Left ventricle myocardium superior (tissue), 1 donor: ENCODE measurements at regions not wholly inside any gene's neighbourhood (a gene's known extent, or its start where the extent isn't known, plus 50 kb on each side); places are given as distances from the start of the nearest gene placed in this dataset.

Experiments used
- ATAC-seq: fragments of 200-7000 bp; cut with Tn5 transposase; one replicate; pipeline ENCODE4 v1.9.1; 2020; ENCODE audit warnings: mild to moderate bottlenecking, moderate library complexity
- DNase-seq: peaks from one replicate; pipeline ENCODE4 v3.0.0-alpha.2; 2020
- intact Hi-C: fragments of 100-400 bp; cut with micrococcal nuclease; formaldehyde crosslinking; loops from one replicate; pipeline ENCODE4 v1.11.0; 2022
- donor health status: DM: no; HTN: yes; CAD: no; lungs with severe emphysema.

DNA sequence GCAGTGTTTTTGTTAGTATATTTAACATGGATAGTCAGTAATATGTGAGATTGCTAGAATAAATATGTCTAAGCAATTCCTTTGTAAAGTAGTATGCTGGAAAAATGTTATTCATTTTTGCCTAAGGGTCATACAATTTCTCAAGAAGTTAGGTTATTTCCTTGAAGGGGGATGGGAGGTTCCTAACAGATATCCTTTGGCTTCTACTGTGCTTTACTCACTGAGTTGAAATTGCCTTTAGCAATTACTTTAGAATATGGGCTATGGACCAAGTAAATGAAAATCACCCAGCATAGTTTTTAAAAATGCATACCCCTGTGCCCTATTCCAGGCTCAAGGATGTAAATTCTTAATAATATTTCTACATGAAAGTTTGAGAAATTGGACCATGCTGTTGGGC, 1386.4 kb upstream of the SLC39A10 start:
- DNase-seq: no peak
- ATAC-seq: no peak
- intact Hi-C loops: no loop called here

DNA sequence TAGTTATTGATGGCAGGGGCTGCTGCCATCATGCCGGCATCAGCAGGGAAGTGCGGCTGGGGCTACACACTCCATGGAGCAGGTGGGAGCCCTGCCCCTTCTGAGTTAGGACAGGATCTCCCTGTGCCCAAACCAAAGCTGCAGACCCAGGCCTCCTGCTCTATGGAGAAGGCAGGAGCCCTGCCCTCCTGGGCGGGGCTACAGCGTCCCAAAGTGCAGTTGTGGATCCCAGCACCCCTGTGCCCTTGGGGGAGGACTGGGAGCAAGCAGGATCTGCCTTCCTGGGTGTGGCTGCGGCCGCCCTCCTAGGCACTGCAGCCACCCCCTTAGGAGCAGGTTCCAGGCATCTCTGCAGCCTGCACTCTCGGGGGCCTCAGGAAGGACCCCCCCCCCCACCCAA, 1392.4 kb upstream of the SLC39A10 start:
- no peak for ATAC-seq
- intact Hi-C loops: no loop called here

DNA sequence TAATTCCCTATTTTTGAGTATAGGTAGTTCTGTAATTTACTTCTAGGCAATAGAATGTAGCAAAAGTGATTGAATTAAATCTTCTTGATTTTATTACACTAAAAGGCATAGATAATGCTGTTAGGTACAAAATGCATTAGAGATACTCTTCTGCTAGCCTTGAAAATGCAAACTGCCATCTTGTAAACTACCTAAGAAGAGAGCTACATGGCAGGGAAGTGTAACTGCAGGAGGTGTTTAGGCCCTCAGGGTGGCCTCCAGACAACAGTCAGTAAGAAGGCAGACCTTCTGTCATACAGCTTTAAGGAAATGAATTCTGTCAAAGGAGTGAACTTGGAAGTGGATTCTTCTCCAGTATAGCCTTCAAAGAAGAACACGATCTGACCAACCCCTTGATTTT, 1396.8 kb upstream of the SLC39A10 start:
- intact Hi-C loops: no loop called here
- DNase-seq: no peak
- no peak for ATAC-seq

More for the DNA sequence above, 1392.4 kb upstream of the SLC39A10 start:
- no peak for DNase-seq

GRCh38 chr2:194257095-194257494, 1399.9 kb upstream of the SLC39A10 start:
- intact Hi-C loops: no loop called here
- DNase-seq: no peak
- ATAC-seq: no peak

GRCh38 chr2:194253528-194254259, 1403.3 kb upstream of the SLC39A10 start:
- no peak for DNase-seq
- ATAC-seq: no peak
- intact Hi-C loops: no loop called here

DNA sequence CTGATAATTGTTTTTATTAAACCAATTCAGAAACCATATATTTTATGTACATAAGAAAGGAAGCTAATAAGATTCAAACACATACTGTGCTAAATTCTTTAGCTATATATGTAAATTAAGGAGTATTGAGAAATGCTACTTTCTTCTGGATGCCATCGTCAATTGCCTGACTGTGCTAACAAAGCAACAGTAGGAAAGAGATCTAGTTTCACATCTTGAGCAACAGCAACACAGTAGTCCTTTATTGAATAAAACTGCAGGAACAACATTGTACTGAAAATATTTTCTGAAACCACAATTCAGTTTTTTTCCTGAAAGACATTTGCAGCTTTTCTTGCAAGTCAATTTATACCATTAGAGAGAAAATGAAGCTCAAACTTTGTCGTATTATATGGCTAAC, 1404.9 kb upstream of the SLC39A10 start:
- ATAC-seq (no peak), DNase-seq (no peak)
- intact Hi-C loops: no loop called here

DNA sequence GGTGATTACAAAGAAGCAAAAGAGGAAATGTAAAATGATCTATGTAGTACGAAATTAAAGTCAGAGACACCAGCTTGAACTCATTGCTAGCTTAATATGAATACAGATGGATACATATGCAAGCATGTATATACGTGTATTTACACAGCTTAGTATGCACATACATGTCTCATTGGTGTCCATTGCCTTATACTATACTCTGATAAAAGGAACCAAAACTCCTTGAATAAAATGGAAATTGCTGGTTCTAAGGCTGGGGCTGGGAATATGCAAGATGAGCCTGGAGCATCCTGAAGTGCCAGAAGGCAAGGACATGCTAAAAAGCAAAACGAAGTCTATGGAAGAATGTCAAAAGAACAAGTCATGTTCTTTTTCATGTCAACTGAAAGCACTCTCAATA, 1424.4 kb upstream of the SLC39A10 start:
- no peak for ATAC-seq
- DNase-seq: no peak
- intact Hi-C loops: no loop called here

- DNase-seq (no peak), ATAC-seq (no peak)
- intact Hi-C loops: no loop called here
These were observed 1433.8 kb upstream of the SLC39A10 start for GRCh38 chr2:194223218-194223617.

- intact Hi-C loops: no loop called here
- DNase-seq (no peak), ATAC-seq (no peak)
These were observed 1442.8 kb upstream of the SLC39A10 start for GRCh38 chr2:194214192-194214591.

DNA sequence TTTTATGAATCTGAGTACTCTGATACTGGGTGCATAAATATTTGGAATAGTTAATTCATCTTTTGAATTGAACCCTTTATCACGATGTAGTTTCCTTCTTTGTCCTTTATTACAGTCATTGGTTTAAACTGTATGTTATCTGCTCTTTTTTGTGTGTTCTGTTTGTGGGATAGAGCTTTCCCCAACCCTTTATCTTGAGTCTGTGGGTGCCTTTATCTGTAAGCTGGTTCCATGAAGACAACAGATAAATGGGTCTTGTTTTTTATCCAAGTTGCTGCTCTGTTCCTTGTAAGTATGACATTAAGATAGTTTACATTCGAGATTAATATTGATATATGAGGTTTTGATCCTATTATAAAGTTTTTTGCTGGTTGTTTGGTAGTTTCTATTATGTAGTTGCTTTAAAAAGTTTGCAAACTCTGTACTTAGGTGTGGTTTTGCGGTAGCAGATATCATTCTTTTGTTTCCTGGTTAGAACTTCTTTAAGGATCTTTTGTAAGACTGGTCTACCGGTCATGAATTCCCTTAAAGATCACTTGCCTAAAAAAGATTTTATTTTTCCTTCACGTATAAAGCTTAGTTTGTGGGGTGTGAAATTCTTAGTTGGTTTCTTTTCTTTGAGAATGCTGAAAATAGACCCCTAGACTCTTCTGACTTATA, 1451.3 kb upstream of the SLC39A10 start:
- ATAC-seq (no peak), DNase-seq (no peak)
- intact Hi-C loops: no loop called here

- DNase-seq (no peak), ATAC-seq (no peak)
- intact Hi-C loops: no loop called here
These were observed 1453.1 kb upstream of the SLC39A10 start for GRCh38 chr2:194203898-194204297.

- ATAC-seq: no peak
- intact Hi-C loops: no loop called here
- DNase-seq: no peak
These were observed 1474.1 kb upstream of the SLC39A10 start for GRCh38 chr2:194182888-194183287.

GRCh38 chr2:194176134-194176533, 1480.9 kb upstream of the SLC39A10 start:
- no peak for DNase-seq
- ATAC-seq: no peak
- intact Hi-C loops: no loop called here

DNA sequence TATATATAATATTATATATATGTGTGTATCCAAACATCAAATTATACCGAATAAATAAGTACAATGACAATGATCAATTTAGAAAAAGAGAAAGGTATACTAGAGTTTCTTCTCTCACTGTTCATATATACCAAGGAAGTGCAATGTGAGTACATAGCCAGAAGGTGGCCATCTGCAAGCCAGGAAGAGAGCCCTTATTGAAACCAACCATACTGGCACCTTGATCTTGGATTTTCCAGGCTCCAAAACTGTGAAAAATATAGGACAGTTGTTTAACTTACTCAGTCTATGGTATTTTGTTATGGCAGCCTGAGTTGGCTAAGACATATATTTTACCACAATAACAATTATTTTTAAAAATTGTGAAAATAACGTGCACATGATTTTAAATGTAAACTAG, 1490.2 kb upstream of the SLC39A10 start:
- DNase-seq (no peak), ATAC-seq (no peak)
- intact Hi-C loops: no loop called here

DNA sequence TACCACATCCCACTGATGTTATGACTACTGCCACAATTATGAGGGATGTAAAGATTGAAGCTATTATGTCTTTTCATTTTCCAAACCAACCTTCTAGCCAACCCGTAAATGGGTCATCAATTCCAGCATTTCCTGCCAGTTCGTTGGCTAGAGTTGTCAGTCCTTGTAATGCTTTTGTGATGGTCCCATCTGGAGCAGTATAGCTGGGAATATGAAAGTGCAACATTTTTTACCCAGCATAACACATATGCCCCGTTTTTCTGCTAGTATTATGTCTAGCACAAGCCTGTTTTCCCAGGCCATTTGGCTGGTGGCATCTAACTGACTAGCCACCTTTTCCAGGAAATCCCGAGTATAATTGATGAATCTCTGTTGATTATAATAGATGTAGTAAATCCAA, 1501.6 kb upstream of the SLC39A10 start:
- intact Hi-C loops: no loop called here
- ATAC-seq: no peak

DNA sequence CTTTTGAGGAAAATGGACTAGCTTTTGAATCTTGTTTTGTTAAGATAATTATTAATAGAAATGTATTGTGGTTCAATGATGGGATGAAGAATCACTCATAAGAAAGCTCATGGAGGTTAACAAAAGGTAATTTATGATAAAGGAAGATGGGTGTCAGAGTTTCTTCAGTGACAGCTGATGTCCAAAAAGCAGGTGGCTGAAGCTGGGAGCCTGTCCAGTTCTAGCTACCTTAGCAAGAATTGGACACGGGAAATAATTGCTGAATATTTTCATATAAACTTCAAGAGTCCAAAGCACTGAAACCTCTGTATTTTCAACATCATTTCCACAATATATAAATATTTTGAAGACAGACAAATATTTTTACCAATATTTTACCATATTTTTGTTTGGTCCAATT, 1505.8 kb upstream of the SLC39A10 start:
- DNase-seq: no peak
- intact Hi-C loops: no loop called here
- no peak for ATAC-seq

More for the DNA sequence above, 1501.6 kb upstream of the SLC39A10 start:
- no peak for DNase-seq

DNA sequence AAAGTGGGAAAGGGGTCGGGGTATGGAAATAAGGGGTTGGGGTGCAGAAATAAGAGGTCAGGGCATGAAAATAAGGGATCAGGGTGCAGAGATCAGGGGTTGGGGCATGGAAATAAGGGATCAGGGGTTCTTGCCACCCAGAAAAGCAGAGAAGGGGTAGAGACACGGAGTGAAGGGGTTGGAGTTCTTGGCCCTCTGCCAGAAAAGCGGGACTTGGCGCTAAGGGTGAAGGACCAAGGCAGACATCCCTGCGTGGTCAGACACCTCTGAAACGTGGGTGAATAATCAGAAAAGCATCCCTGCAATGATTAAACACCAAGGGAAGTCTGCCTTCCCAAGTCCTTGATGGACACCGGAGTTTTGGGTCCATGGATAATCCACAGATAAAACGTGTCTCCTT, 1521.6 kb upstream of the SLC39A10 start:
- DNase-seq (no peak), ATAC-seq (no peak)
- intact Hi-C loops: no loop called here

GRCh38 chr2:194128810-194129209, 1528.2 kb upstream of the SLC39A10 start:
- intact Hi-C loops: no loop called here
- DNase-seq (no peak), ATAC-seq (no peak)

DNA sequence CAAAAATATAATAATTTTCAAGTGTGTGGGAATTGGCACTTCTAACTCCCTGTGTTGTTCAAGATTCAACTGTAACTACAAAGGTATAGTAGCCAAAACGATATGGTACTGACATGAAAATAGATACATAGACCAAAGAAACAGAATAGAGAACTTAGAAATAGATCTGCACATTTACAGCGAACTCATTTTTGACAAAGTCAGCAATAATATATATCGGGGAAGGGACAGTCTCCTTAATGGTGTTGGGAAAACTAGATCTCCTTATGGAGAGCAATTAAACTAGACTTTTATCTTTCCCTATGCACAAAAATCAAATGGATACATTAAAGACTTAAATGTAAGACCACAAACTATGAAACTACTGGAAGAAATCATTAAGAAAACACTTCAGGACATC, 1530.6 kb upstream of the SLC39A10 start:
- ATAC-seq (no peak), DNase-seq (no peak)
- intact Hi-C loops: no loop called here

DNA sequence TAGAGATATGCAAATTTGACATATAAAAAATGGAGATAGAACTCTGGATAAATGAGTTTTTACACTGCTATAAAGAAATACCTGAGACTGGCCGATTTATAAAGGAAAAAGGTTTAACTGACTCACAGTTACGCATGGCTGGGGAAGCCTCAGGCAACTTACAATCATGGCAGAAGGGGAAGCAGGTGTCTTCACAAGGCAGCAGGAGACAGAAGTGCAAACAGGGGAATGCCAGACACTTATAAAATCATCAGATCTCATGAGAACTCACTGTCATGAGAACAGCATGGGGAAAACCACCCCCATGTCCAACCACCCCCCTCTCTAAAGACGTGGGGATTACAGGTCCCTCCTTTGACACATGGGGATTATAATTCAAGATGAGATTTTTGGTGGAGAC, 1540.2 kb upstream of the SLC39A10 start:
- DNase-seq: no peak
- intact Hi-C loops: no loop called here
- no peak for ATAC-seq

DNA sequence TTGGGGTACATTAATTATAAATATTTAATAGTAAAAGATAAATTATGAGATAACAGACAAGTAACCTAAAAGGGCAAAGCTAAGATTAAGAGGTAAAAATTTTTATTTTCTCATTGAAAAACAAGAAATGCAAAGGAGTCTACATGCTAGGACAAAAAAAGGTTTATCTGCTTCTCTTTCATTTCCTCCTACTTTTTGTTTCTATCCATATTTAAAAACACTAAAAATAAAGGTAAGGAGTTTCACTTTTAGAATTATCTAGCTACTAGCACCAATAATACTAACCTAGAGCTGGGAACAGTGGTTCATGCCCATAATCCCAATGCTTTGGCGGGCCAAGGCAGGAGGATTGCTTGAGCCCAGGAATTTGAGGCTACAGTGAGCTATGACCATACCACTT, 1551.7 kb upstream of the SLC39A10 start:
- DNase-seq (no peak), ATAC-seq (no peak)
- intact Hi-C loops: no loop called here
